ENCODE measurements at regions not wholly inside any gene's neighbourhood (a gene's known extent, or its start where the extent isn't known, plus 50 kb on each side); places are given as distances from the start of the nearest gene placed in this dataset.
A peak's percentile ranks its signal among the peaks of the same experiment; 100 is the strongest.

GRCh38 chr3:41018855-41019254 lies 180.4 kb upstream of the CTNNB1 start:
- H3K27ac ChIP-seq: no peak overlapping the region
- no peaks in the 10 kb centered on the region for H3K27me3 ChIP-seq
- H3K4me3 ChIP-seq: no peak overlapping the region
- no peak for DNase-seq
- WGBS, 2 donors: 81 to 96% methylated on average over 2 of the region's 2 CpGs
- H3K36me3 ChIP-seq (ENCODE audit: low read depth, missing control alignments): no peaks in the 10 kb centered on the region
- H3K9me3 ChIP-seq: no peaks in the 10 kb centered on the region
- H3K4me1 ChIP-seq: no peaks in the 10 kb centered on the region
- no peak for TF ChIP-seq CTCF (IDR thresholded peaks at IDR 0.05)
- TF ChIP-seq POLR2A (IDR thresholded peaks at IDR 0.05): no peak
- intact Hi-C loops (cut with DNase I; ENCODE audit: low total_unique reads): no loop called here

GRCh38 chr3:41024031-41024836 lies 175.1 kb upstream of the CTNNB1 start:
- H3K4me3 ChIP-seq: no peak overlapping the region
- no peaks in the 10 kb centered on the region for H3K9me3 ChIP-seq
- peaks cover 8% of the 10 kb centered on the region for H3K4me1 ChIP-seq
- no peaks in the 10 kb centered on the region for H3K27me3 ChIP-seq
- H3K36me3 ChIP-seq (ENCODE audit: low read depth, missing control alignments): no peaks in the 10 kb centered on the region
- DNase-seq: no peak
- intact Hi-C loops (cut with DNase I; ENCODE audit: low total_unique reads): no loop called here
- WGBS, 2 donors: 69 to 71% methylated on average over 5 of the region's 5 CpGs
- TF ChIP-seq POLR2A (IDR thresholded peaks at IDR 0.05): no peak
- TF ChIP-seq CTCF (IDR thresholded peaks at IDR 0.05): no peak
- no peak overlapping the region for H3K27ac ChIP-seq

- Histone ChIP-seq H3K27ac (peak overlapping the region in 1 of 2 donors; percentile 28), H3K4me3 (no peak overlapping the region), H3K9me3 (no peaks in the 10 kb centered on the region), H3K4me1 (peaks cover 8% of the 10 kb centered on the region), H3K36me3 (ENCODE audit: low read depth, missing control alignments) (no peaks in the 10 kb centered on the region), H3K27me3 (no peaks in the 10 kb centered on the region)
- DNase-seq: peak; percentile 93
- 12 to 30% methylated on average over 3 of the region's 3 CpGs for WGBS, 2 donors
- no peak for TF ChIP-seq CTCF (IDR thresholded peaks at IDR 0.05)
- TF ChIP-seq POLR2A (IDR thresholded peaks at IDR 0.05): no peak
- intact Hi-C loops (cut with DNase I; ENCODE audit: low total_unique reads): no loop called here
Observed at GRCh38 chr3:41026394-41027177, 172.7 kb upstream of the CTNNB1 start.

GRCh38 chr3:41029356-41029755 lies 169.9 kb upstream of the CTNNB1 start:
- Histone ChIP-seq H3K27ac (no peak overlapping the region), H3K4me3 (no peak overlapping the region), H3K36me3 (ENCODE audit: low read depth, missing control alignments) (no peaks in the 10 kb centered on the region), H3K4me1 (peaks cover 8% of the 10 kb centered on the region), H3K9me3 (no peaks in the 10 kb centered on the region), H3K27me3 (no peaks in the 10 kb centered on the region)
- TF ChIP-seq POLR2A (IDR thresholded peaks at IDR 0.05) (no peak), CTCF (IDR thresholded peaks at IDR 0.05) (no peak)
- WGBS, 2 donors: 54 to 56% methylated on average over 3 of the region's 3 CpGs
- DNase-seq: no peak
- intact Hi-C loops (cut with DNase I; ENCODE audit: low total_unique reads): no loop called here

Measured in testis (tissue), 2 donors.